Fibroblast of pulmonary artery (primary cell): ENCODE measurements at regions not wholly inside any gene's neighbourhood (a gene's known extent, or its start where the extent isn't known, plus 50 kb on each side); places are given as distances from the start of the nearest gene placed in this dataset.
"Not testable (repeated sequence)": the region's sequence is repeated elsewhere in the genome, so short reads cannot be mapped to it uniquely, and the experiment has no call there.

ENCODE experiments used
- DNase-seq: peaks from one replicate; pipeline ENCODE4 v3.0.0-alpha.2; 2010; ENCODE audit warnings: low read depth
- H3K4me3 ChIP-seq: replicated peaks from 2 replicates; pipeline ENCODE4 v1.5.1; 2011; ENCODE audit warnings: low read depth, mild to moderate bottlenecking, control low read depth, low read length, moderate library complexity
- CTCF ChIP-seq: IDR thresholded peaks from 2 replicates; pipeline ENCODE4 v1.5.1; 2011; ENCODE audit warnings: mild to moderate bottlenecking, control low read depth, low read length, inconsistent platforms; ENCODE audit errors: missing control alignments

- H3K4me3 ChIP-seq: no peak overlapping the region
- no peak for DNase-seq
- TF ChIP-seq CTCF: no peak
Measured at GRCh38 chr10:131556897-131557495, 245.5 kb upstream of the TCERG1L start.

- DNase-seq, H3K4me3 ChIP-seq: not testable (repeated sequence)
Measured at GRCh38 chr10:131557956-131558355, 246.4 kb upstream of the TCERG1L start.

- no peak for DNase-seq
- no peak overlapping the region for H3K4me3 ChIP-seq
- TF ChIP-seq CTCF: no peak
Measured at GRCh38 chr10:131559450-131559911, 248.0 kb upstream of the TCERG1L start.

- no peak overlapping the region for H3K4me3 ChIP-seq
- DNase-seq: no peak
- TF ChIP-seq CTCF: no peak
Measured at GRCh38 chr10:131560166-131560565, 248.6 kb upstream of the TCERG1L start.

GRCh38 chr10:131560706-131561355 is 249.3 kb upstream of the TCERG1L start:
- TF ChIP-seq CTCF: no peak
- no peak for DNase-seq
- H3K4me3 ChIP-seq: no peak overlapping the region

GRCh38 chr10:131561897-131562296 is 250.4 kb upstream of the TCERG1L start:
- no peak overlapping the region for H3K4me3 ChIP-seq
- no peak for DNase-seq
- no peak for TF ChIP-seq CTCF

GRCh38 chr10:131563411-131563810 is 251.9 kb upstream of the TCERG1L start:
- DNase-seq: no peak
- TF ChIP-seq CTCF: no peak
- no peak overlapping the region for H3K4me3 ChIP-seq
